RWPE2 (cell line): ENCODE measurements at regions not wholly inside any gene's neighbourhood (a gene's known extent, or its start where the extent isn't known, plus 50 kb on each side); places are given as distances from the start of the nearest gene placed in this dataset.

Experiments
- ATAC-seq: fragments of 200-7000 bp; cut with Tn5 transposase; 3 replicates; pipeline ENCODE4 v1.9.1; 2021; ENCODE audit warnings: low read depth
- DNase-seq: peaks from one replicate; pipeline ENCODE4 v3.0.0-alpha.2; 2020; ENCODE audit warnings: low spot score
- H3K27ac ChIP-seq: fragments of 450-650 bp; 2 replicates; pipeline ENCODE4 v1.5.1; 2017; ENCODE audit warnings: mild to moderate bottlenecking; ENCODE audit not compliant: poor library complexity, severe bottlenecking
- H3K27me3 ChIP-seq: fragments of 250-450 bp; sonication (Bioruptor Pico); 2 replicates; pipeline ENCODE4 v1.5.1; 2021; ENCODE audit warnings: mild to moderate bottlenecking, moderate library complexity; ENCODE audit not compliant: insufficient read depth, poor library complexity, severe bottlenecking
- H3K36me3 ChIP-seq: fragments of 250-450 bp; sonication (Bioruptor Pico); 2 replicates; pipeline ENCODE4 v1.5.1; 2020; ENCODE audit warnings: low read depth, mild to moderate bottlenecking, moderate library complexity
- H3K4me1 ChIP-seq: fragments of 250-450 bp; sonication (Bioruptor Pico); 2 replicates; pipeline ENCODE4 v1.5.1; 2021; ENCODE audit warnings: mild to moderate bottlenecking, moderate library complexity; ENCODE audit not compliant: insufficient read depth, poor library complexity, severe bottlenecking
- H3K4me3 ChIP-seq: fragments of 250-450 bp; sonication (Bioruptor Pico); 2 replicates; pipeline ENCODE4 v1.5.1; 2021; ENCODE audit warnings: mild to moderate bottlenecking, moderate library complexity; ENCODE audit not compliant: severe bottlenecking
- H3K9me3 ChIP-seq: fragments of 250-450 bp; sonication (Bioruptor Pico); 2 replicates; pipeline ENCODE4 v1.5.1; 2021; ENCODE audit warnings: mild to moderate bottlenecking, moderate library complexity; ENCODE audit not compliant: severe bottlenecking
- TF ChIP-seq, protein P1 (sequence below): fragments of 450-650 bp; IDR thresholded peaks from one replicate; pipeline ENCODE4 v1.5.1; 2017; ENCODE audit warnings: mild to moderate bottlenecking, moderate library complexity; ENCODE audit not compliant: poor library complexity, severe bottlenecking

DNA sequence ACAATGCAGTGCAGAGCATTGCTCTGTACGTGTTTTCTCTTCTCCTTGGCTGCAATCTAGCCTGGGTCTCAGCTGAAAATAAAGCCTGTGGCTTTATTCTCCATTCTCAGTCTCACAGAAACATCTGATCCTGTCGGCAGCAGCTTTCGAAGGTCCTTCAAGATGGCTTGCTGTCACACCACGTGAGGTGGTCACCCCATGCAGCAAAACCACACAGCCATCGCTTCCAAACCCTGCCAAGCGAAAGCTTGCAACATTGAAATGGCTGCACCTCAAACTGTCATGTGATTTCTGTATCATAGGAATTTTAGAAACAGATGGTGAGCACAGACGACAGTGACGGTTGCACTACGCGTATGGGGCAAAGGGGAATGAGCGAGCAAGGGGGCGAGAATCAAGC, 98.5 kb upstream of the SMARCA2 start:
- DNase-seq (no peak), ATAC-seq (no peak)
- H3K9me3 ChIP-seq = no peaks in the 10 kb centered on the region
- no peak overlapping the region for H3K27ac ChIP-seq
- no peaks in the 10 kb centered on the region for H3K4me1 ChIP-seq
- H3K27me3 ChIP-seq = no peaks in the 10 kb centered on the region
- no peak overlapping the region for H3K4me3 ChIP-seq
- H3K36me3 ChIP-seq = no peaks in the 10 kb centered on the region
- TF ChIP-seq, protein P1, sequence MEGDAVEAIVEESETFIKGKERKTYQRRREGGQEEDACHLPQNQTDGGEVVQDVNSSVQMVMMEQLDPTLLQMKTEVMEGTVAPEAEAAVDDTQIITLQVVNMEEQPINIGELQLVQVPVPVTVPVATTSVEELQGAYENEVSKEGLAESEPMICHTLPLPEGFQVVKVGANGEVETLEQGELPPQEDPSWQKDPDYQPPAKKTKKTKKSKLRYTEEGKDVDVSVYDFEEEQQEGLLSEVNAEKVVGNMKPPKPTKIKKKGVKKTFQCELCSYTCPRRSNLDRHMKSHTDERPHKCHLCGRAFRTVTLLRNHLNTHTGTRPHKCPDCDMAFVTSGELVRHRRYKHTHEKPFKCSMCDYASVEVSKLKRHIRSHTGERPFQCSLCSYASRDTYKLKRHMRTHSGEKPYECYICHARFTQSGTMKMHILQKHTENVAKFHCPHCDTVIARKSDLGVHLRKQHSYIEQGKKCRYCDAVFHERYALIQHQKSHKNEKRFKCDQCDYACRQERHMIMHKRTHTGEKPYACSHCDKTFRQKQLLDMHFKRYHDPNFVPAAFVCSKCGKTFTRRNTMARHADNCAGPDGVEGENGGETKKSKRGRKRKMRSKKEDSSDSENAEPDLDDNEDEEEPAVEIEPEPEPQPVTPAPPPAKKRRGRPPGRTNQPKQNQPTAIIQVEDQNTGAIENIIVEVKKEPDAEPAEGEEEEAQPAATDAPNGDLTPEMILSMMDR = no peak

DNA sequence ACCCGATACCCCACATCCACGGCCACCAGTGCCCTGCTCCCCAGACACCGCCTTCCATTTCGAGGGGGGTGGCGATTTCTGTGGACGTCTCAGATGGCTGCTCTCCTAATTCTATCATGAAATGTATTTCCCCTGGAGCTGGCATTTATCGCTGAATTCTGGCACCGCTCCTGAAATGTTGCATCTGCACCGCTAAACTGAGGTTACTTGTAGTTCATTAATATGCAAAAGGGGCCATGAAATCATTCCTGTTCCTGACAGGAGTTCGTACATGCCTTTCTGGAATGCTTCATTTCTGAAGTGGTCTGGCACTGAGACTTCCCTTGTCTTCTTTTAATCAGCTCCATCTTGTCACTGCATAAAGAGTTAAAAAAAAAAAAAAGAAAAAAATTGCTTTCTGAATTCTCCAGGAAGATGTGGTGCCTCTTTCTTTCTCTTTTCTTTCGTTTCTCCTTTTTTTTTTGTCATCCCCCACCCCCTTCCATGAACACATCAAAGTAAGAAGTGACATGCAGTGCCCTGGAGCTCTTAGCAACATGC, 97.7 kb upstream of the SMARCA2 start:
- DNase-seq = no peak
- Histone ChIP-seq H3K36me3 (no peaks in the 10 kb centered on the region), H3K27me3 (no peaks in the 10 kb centered on the region), H3K4me1 (no peaks in the 10 kb centered on the region), H3K4me3 (no peak overlapping the region), H3K27ac (no peak overlapping the region), H3K9me3 (no peaks in the 10 kb centered on the region)
- TF ChIP-seq, protein P1 = no peak
- ATAC-seq = no peak

- no peak for ATAC-seq
- Histone ChIP-seq H3K27me3 (no peaks in the 10 kb centered on the region), H3K4me3 (no peak overlapping the region), H3K27ac (no peak overlapping the region), H3K9me3 (no peaks in the 10 kb centered on the region), H3K4me1 (no peaks in the 10 kb centered on the region), H3K36me3 (no peaks in the 10 kb centered on the region)
- DNase-seq = no peak
- TF ChIP-seq, protein P1 = no peak
Measured at GRCh38 chr9:1918108-1918507, 97.0 kb upstream of the SMARCA2 start.

DNA sequence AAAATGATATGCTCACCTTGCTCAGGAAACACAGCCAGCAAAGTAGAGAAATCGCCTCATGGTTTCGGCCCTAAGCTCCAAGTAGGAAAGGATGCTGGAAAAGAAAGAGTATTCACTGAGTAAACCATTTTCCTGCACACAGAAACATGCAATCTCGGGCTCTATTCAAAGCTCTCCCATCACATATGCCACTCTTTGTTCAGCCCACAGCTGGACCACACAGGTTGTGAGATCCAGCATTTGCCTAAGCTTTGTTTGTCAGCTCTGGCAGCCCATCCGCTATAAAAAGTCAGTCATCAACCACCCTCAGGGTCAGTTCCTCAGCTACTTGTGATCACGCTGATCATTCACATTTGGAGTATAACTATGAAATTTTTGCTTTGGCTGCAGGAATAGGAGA, 96.5 kb upstream of the SMARCA2 start:
- TF ChIP-seq, protein P1 = no peak
- Histone ChIP-seq H3K27me3 (no peaks in the 10 kb centered on the region), H3K4me3 (no peak overlapping the region), H3K4me1 (no peaks in the 10 kb centered on the region), H3K27ac (no peak overlapping the region), H3K36me3 (no peaks in the 10 kb centered on the region), H3K9me3 (no peaks in the 10 kb centered on the region)
- ATAC-seq = no peak
- DNase-seq = no peak

DNA sequence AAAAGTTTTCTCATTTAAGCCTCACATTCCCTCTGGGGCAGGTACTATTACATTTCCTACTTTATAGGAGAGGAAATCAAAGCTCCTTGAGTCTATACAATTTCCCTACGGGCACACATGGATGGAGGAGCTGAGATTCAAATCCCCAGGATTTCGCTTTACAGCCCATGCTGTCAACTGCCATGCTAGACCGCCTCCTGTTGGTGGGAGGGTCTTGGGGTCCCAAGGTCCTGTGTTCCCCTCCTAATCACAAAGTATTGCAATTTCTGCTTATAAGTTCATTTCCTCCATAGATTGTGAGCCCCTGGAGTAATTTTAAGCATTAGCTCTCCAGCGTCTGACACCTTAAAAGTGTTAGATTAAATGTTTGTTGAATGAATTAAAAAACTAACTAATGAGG, 95.9 kb upstream of the SMARCA2 start:
- H3K4me1 ChIP-seq = no peaks in the 10 kb centered on the region
- ATAC-seq (no peak), DNase-seq (no peak)
- H3K9me3 ChIP-seq = no peaks in the 10 kb centered on the region
- no peak overlapping the region for H3K27ac ChIP-seq
- no peaks in the 10 kb centered on the region for H3K27me3 ChIP-seq
- no peak overlapping the region for H3K4me3 ChIP-seq
- H3K36me3 ChIP-seq = no peaks in the 10 kb centered on the region
- TF ChIP-seq, protein P1 = no peak
